GM12892 (cell line): ENCODE measurements at regions not wholly inside any gene's neighbourhood (a gene's known extent, or its start where the extent isn't known, plus 50 kb on each side); places are given as distances from the start of the nearest gene placed in this dataset.
"Not testable (repeated sequence)": the region's sequence is repeated elsewhere in the genome, so short reads cannot be mapped to it uniquely, and the experiment has no call there.

Experiments
- DNase-seq: peaks from one replicate; pipeline ENCODE4 v3.0.0; 2011; ENCODE audit not compliant: insufficient read length
- FAIRE-seq: peaks from 2 replicates; lab custom pipeline; 2011; peaks lifted over from hg19 to GRCh38; lab: Jason Lieb, UNC
- POLR2A ChIP-seq: IDR thresholded peaks from 2 replicates; pipeline ENCODE4 v1.6.1; 2011; ENCODE audit warnings: low read depth, low read length, control low read depth
- POLR2AphosphoS5 ChIP-seq: IDR thresholded peaks from 2 replicates; pipeline ENCODE4 v1.6.1; 2011; ENCODE audit warnings: low read depth, low read length, control low read depth
- TAF1 ChIP-seq: IDR thresholded peaks from 2 replicates; pipeline ENCODE4 v1.6.1; 2011; ENCODE audit warnings: low read depth, mild to moderate bottlenecking, control low read depth, low read length, borderline replicate concordance

DNA sequence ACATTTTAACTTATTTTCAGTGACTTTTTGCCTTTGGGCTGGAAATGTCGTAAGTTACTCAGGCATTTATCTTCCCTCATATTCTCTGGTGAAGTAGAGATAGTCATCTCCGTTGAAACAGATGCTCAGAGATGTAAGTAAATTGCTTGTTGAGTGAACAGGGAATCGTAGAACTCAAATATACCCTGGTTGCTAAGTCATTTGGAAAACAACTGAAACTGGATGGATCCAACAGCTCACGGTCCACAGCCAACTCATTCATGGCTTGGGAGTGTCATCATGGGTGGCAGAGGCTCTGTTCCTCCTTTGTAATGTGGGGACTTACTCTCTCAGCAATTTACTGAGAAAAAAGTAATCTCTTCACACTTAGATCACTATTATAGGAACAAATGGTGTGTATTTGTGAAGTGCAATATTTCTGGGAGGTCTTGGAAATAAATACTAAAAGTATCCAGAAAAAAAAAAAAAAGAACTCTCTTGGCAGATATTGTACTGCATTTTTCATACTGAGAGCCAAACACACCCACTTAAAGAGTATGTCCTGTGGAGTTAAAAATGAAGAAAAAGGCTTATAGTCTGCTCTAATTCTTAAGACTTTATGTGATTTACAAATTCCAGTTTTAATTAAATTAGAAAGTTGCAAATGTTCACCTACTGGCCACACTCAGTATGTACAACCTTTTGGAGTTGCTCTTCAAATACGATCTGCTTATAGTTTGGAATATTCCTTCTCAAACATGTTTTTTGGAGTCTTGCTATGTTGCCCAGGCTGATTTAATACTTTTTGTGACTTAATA, 107.4 kb downstream of the LEPR start:
- no peak for TF ChIP-seq TAF1
- TF ChIP-seq POLR2AphosphoS5 = no peak
- TF ChIP-seq POLR2A = no peak
- DNase-seq = no peak
- FAIRE-seq = no peak

- DNase-seq (no peak), FAIRE-seq (no peak)
- no peak for TF ChIP-seq POLR2A
- no peak for TF ChIP-seq TAF1
- TF ChIP-seq POLR2AphosphoS5 = no peak
These were observed 111.6 kb downstream of the LEPR start for GRCh38 chr1:65531972-65532570.

GRCh38 chr1:65535981-65536380, 115.5 kb downstream of the LEPR start:
- FAIRE-seq (no peak), DNase-seq (no peak)
- TF ChIP-seq POLR2A (no peak), TAF1 (no peak), POLR2AphosphoS5 (no peak)

DNA sequence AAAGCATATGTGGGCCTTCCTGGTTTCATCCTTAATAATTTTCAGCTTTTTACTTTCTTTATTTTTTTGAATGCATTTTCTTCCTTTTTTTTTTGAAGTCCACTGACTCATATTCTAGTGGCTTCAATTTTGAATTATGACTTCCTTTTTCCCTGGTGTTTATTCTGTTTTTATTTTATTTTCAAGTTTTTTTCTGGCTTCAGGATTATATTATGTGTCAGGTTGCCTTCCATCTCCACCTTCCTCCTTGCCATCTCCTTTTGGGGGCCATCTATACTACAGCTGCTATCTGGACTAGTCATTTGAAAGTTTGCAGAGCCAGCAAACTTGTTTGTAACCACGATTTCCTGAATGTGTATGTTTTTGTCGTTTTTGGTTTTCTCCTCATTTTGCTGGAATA, 117.6 kb downstream of the LEPR start:
- no peak for TF ChIP-seq TAF1
- TF ChIP-seq POLR2AphosphoS5 = no peak
- TF ChIP-seq POLR2A = no peak
- no peak for FAIRE-seq
- no peak for DNase-seq

GRCh38 chr1:65538664-65539063, 118.2 kb downstream of the LEPR start:
- FAIRE-seq (no peak), DNase-seq (no peak)
- no peak for TF ChIP-seq POLR2AphosphoS5

DNA sequence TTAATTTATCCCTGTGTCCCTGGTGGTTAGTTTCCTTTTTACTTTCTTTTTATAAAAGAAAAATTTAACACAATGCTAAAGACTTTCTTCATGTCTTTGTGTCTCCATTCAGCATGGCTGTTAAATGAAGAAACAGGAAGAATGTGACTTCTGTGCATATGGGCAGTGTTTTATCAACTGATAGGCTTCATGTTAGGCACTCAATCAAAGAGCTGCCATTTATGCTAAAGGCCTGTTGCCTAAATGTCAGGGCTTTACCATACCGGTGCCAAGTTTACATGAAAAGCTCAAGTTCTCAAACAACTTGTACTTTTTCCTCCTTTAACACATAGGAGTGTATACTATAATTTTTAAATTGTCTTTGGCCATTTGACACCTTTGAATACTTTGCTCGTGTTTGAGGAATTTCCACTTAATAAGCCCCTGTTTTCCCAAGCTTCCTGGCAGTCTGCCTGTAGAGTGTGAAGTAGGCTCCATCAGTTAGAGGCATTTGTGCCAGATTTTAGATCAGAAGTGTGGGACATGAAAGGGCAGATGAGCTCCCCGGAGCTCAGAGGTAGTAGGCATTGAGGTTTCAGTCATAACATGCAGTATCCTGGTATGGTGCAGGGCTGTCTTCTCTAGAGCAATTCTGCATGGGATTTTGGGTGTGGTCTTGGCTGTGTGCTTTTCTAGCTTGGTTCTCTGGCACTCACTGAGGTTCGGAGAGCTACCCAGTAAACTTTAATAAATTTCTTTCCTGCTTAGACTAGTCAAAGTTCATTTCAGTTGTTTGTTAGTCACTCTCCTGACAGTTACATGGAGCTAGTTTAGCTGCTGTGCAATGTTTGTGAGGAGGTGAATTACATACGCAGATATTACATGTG, 119.0 kb downstream of the LEPR start:
- DNase-seq (no peak), FAIRE-seq (no peak)
- no peak for TF ChIP-seq POLR2A
- no peak for TF ChIP-seq POLR2AphosphoS5
- TF ChIP-seq TAF1 = no peak

DNA sequence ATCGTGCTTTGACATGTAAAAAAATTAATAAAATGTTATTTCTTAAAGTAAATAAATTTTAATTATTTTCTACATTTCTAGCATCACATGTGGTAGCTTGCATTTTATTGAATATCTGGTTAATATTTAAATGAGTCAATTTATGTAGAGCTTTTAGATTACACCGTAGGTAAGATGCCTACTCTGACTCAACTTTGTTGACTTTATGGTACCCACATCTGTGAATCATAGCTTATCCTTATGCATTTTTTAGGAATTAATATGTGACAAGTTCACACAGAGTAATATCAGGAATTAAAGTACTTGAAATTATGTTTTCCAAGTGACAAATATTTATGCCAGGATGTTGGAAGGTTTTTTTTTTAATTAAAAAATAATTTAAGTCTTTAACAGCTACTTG, 120.7 kb downstream of the LEPR start:
- DNase-seq (no peak), FAIRE-seq (no peak)
- TF ChIP-seq POLR2A (no peak), POLR2AphosphoS5 (no peak), TAF1 (no peak)

- DNase-seq (no peak), FAIRE-seq (no peak)
- TF ChIP-seq TAF1 (no peak), POLR2A (no peak), POLR2AphosphoS5 (no peak)
These were observed 121.4 kb downstream of the LEPR start for GRCh38 chr1:65541865-65542264.

- not testable (repeated sequence) for FAIRE-seq, DNase-seq
These were observed 122.1 kb downstream of the LEPR start for GRCh38 chr1:65542592-65542991.

GRCh38 chr1:65550306-65551010, 130.0 kb downstream of the LEPR start:
- not testable (repeated sequence) for DNase-seq, FAIRE-seq

DNA sequence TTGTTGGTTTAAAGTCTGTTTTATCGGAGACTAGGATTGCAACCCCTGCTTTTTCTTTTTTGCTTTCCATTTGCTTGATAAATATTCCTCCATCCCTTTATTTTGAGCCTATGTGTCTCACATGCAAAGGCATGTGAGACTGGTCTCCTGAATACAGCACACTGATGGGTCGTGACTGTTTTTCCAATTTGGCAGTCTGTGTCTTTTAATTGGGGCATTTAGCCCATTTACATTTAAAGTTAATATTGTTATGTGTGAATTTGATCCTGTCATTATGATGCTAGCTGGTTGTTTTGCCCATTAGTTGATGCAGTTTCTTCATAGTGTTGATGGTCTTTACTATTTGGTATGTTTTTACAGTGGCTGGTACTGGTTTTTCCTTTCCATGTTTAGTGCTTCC, 132.0 kb downstream of the LEPR start:
- FAIRE-seq, DNase-seq: not testable (repeated sequence)

DNA sequence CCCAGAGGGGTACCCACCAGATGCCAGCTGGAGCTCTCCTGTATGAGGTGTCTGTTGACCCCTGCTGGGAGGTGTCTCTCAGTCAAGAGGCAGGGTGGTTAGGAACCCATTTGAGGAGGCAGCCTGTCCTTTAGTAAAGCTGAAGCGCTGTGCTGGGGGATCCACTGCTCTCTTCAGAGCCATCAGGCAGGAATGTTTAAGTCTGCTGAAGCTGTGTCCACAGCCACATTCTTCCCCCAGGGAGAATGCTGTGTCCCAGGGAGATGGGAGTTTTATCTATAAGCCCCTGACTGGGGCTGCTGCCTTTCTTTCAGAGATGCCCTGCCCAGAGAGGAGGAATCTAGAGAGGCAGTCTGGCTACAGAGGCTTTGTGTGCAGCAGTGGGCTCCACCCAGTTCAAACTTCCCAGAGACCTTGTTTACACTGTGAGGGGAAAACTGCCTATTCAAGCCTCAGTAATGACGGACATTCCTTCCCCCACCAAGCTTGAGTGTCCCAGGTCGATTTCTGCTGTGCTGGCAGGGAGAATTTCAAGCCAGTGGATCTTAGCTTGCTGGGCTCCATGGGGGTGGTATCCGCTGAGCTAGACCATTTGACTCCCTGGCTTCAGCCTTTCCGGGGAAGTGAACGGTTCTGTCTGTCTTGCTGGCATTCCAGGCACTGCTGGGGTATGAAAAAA, 133.8 kb downstream of the LEPR start:
- not testable (repeated sequence) for FAIRE-seq

More for the DNA sequence above, 133.8 kb downstream of the LEPR start:
- not testable (repeated sequence) for DNase-seq
